Karpas-422 (cell line): ENCODE measurements at regions not wholly inside any gene's neighbourhood (a gene's known extent, or its start where the extent isn't known, plus 50 kb on each side); places are given as distances from the start of the nearest gene placed in this dataset.

ENCODE experiments used
- DNase-seq: peaks from one replicate; pipeline ENCODE4 v3.0.0-alpha.2; 2015
- H2AFZ ChIP-seq: fragments of 200-600 bp; sonication (generic); 2 replicates; pipeline ENCODE4 v1.6.1; 2014; ENCODE audit warnings: antibody characterized with exemption, low read length, mixed read lengths
- H3K27ac ChIP-seq: fragments of 200-600 bp; sonication (generic); 2 replicates; pipeline ENCODE4 v1.5.1; 2014; ENCODE audit warnings: mild to moderate bottlenecking, low read length, moderate library complexity
- H3K27me3 ChIP-seq: fragments of 200-600 bp; sonication (generic); 2 replicates; pipeline ENCODE4 v1.6.1; 2014; ENCODE audit warnings: low read length, mixed read lengths
- H3K36me3 ChIP-seq: fragments of 200-600 bp; sonication (generic); 2 replicates; pipeline ENCODE4 v1.6.1; 2014; ENCODE audit warnings: low read length, mixed read lengths; ENCODE audit not compliant: insufficient read depth
- H3K4me1 ChIP-seq: fragments of 200-600 bp; sonication (generic); 2 replicates; pipeline ENCODE4 v1.6.1; 2014; ENCODE audit warnings: mild to moderate bottlenecking, low read length, mixed read lengths
- H3K4me2 ChIP-seq: fragments of 200-600 bp; sonication (generic); 2 replicates; pipeline ENCODE4 v1.6.1; 2014; ENCODE audit warnings: low read length, low read depth, mild to moderate bottlenecking; ENCODE audit not compliant: poor library complexity, severe bottlenecking
- H3K4me3 ChIP-seq: fragments of 200-600 bp; sonication (generic); 2 replicates; pipeline ENCODE4 v1.5.1; 2014; ENCODE audit warnings: mild to moderate bottlenecking, antibody characterized with exemption, low read length, mixed read lengths
- H3K79me2 ChIP-seq: fragments of 200-600 bp; sonication (generic); 2 replicates; pipeline ENCODE4 v1.6.1; 2014; ENCODE audit warnings: mild to moderate bottlenecking, low read length, mixed read lengths
- H3K9ac ChIP-seq: fragments of 200-600 bp; sonication (generic); 2 replicates; pipeline ENCODE4 v1.6.0; 2014; ENCODE audit warnings: low read length
- H3K9me2 ChIP-seq: fragments of 200-600 bp; sonication (generic), shearing (Covaris generic); replicated peaks from 2 replicates; pipeline ENCODE4 v1.6.0; 2014; ENCODE audit warnings: mild to moderate bottlenecking, low read length, moderate library complexity; ENCODE audit not compliant: insufficient read depth
- H3K9me3 ChIP-seq: fragments of 300-700, 200-600 bp; sonication (generic); 2 replicates; pipeline ENCODE4 v1.6.1; 2014; ENCODE audit warnings: low read length, mixed read lengths
- H4K20me1 ChIP-seq: fragments of 200-600 bp; sonication (generic); 2 replicates; pipeline ENCODE4 v1.6.1; 2014; ENCODE audit warnings: mild to moderate bottlenecking, antibody characterized with exemption, low read length, low read depth; ENCODE audit not compliant: insufficient read depth

- Histone ChIP-seq H2AFZ (no peak overlapping the region), H3K4me3 (no peak overlapping the region), H3K36me3 (no peaks in the 10 kb centered on the region), H3K9me3 (no peaks in the 10 kb centered on the region), H3K9ac (no peak overlapping the region), H3K9me2 (no peaks in the 10 kb centered on the region), H3K4me1 (no peaks in the 10 kb centered on the region), H4K20me1 (no peaks in the 10 kb centered on the region), H3K79me2 (no peaks in the 10 kb centered on the region), H3K27me3 (no peaks in the 10 kb centered on the region), H3K4me2 (no peak overlapping the region), H3K27ac (no peak overlapping the region)
- DNase-seq: no peak
Observed at GRCh38 chr2:191773136-191773535, 73.8 kb downstream of the CAVIN2 start.

- H3K4me2 ChIP-seq: no peak overlapping the region
- no peak overlapping the region for H3K27ac ChIP-seq
- no peak overlapping the region for H3K4me3 ChIP-seq
- H4K20me1 ChIP-seq: no peaks in the 10 kb centered on the region
- no peak overlapping the region for H3K9ac ChIP-seq
- H3K27me3 ChIP-seq: no peaks in the 10 kb centered on the region
- H3K9me2 ChIP-seq: no peaks in the 10 kb centered on the region
- H3K79me2 ChIP-seq: no peaks in the 10 kb centered on the region
- H3K4me1 ChIP-seq: no peaks in the 10 kb centered on the region
- H3K9me3 ChIP-seq: no peaks in the 10 kb centered on the region
- H2AFZ ChIP-seq: no peak overlapping the region
- H3K36me3 ChIP-seq: no peaks in the 10 kb centered on the region
- DNase-seq: no peak
Observed at GRCh38 chr2:191777351-191777750, 69.5 kb downstream of the CAVIN2 start.

- Histone ChIP-seq H4K20me1 (no peaks in the 10 kb centered on the region), H2AFZ (no peak overlapping the region), H3K4me2 (no peak overlapping the region), H3K27ac (no peak overlapping the region), H3K79me2 (no peaks in the 10 kb centered on the region), H3K9me3 (no peaks in the 10 kb centered on the region), H3K9ac (no peak overlapping the region), H3K4me3 (no peak overlapping the region), H3K9me2 (no peaks in the 10 kb centered on the region), H3K36me3 (no peaks in the 10 kb centered on the region), H3K27me3 (no peaks in the 10 kb centered on the region), H3K4me1 (no peaks in the 10 kb centered on the region)
- no peak for DNase-seq
Observed at GRCh38 chr2:191778041-191778440, 68.8 kb downstream of the CAVIN2 start.

GRCh38 chr2:191782351-191782750 lies 64.5 kb downstream of the CAVIN2 start:
- Histone ChIP-seq H3K27me3 (no peaks in the 10 kb centered on the region), H3K4me2 (no peak overlapping the region), H3K36me3 (no peaks in the 10 kb centered on the region), H4K20me1 (no peaks in the 10 kb centered on the region), H3K27ac (no peak overlapping the region), H3K79me2 (no peaks in the 10 kb centered on the region), H3K9me2 (no peaks in the 10 kb centered on the region), H3K9me3 (no peaks in the 10 kb centered on the region), H3K9ac (no peak overlapping the region), H2AFZ (no peak overlapping the region), H3K4me3 (no peak overlapping the region), H3K4me1 (no peaks in the 10 kb centered on the region)
- no peak for DNase-seq

- no peaks in the 10 kb centered on the region for H3K9me3 ChIP-seq
- no peak overlapping the region for H3K4me3 ChIP-seq
- H3K4me2 ChIP-seq: no peak overlapping the region
- no peaks in the 10 kb centered on the region for H3K9me2 ChIP-seq
- DNase-seq: no peak
- no peaks in the 10 kb centered on the region for H3K79me2 ChIP-seq
- no peaks in the 10 kb centered on the region for H3K4me1 ChIP-seq
- H4K20me1 ChIP-seq: no peaks in the 10 kb centered on the region
- H2AFZ ChIP-seq: no peak overlapping the region
- H3K27ac ChIP-seq: no peak overlapping the region
- no peaks in the 10 kb centered on the region for H3K36me3 ChIP-seq
- H3K9ac ChIP-seq: no peak overlapping the region
- H3K27me3 ChIP-seq: no peaks in the 10 kb centered on the region
Observed at GRCh38 chr2:191783416-191783815, 63.5 kb downstream of the CAVIN2 start.
